NB4 (cell line): ENCODE measurements at regions not wholly inside any gene's neighbourhood (a gene's known extent, or its start where the extent isn't known, plus 50 kb on each side); places are given as distances from the start of the nearest gene placed in this dataset.

Experiments
- CTCF ChIP-seq: IDR thresholded peaks from one replicate; pipeline ENCODE4 v1.5.1; 2012; ENCODE audit warnings: low read depth, low read length
- MAX ChIP-seq: IDR thresholded peaks from 2 replicates; pipeline ENCODE4 v1.6.1; 2011; ENCODE audit warnings: low read depth, low read length
- POLR2A ChIP-seq: IDR thresholded peaks from 2 replicates; pipeline ENCODE4 v1.6.1; 2011; ENCODE audit warnings: mild to moderate bottlenecking; ENCODE audit not compliant: insufficient read length; ENCODE audit errors: extremely low read depth

GRCh38 chr9:105142406-105143135 is 101.9 kb upstream of the SLC44A1 start:
- TF ChIP-seq CTCF: no peak
- TF ChIP-seq POLR2A: no peak
- TF ChIP-seq MAX: no peak
